ENCODE measurements at regions not wholly inside any gene's neighbourhood (a gene's known extent, or its start where the extent isn't known, plus 50 kb on each side); places are given as distances from the start of the nearest gene placed in this dataset.

- 56% methylated on average over 4 of the region's 5 CpGs for WGBS (ENCODE audit: insufficient coverage, insufficient replicate concordance, low lambda C conversion rate, missing lambda C conversion rate)
- H3K4me1 ChIP-seq (ENCODE audit: control insufficient read depth, insufficient read depth, low read length) = peaks cover 8% of the 10 kb centered on the region
- no TSS peak for BruUV-seq (replicated peaks)
- POLR2A ChIA-PET = no interaction called here
- H3K36me3 ChIP-seq (ENCODE audit: control insufficient read depth in 2 of 2, insufficient read depth in 2 of 2, low read length in 1 of 2) = no peaks in the 10 kb centered on the region
- H3K9ac ChIP-seq (ENCODE audit: control insufficient read depth, insufficient read depth, low read length) = no peak overlapping the region
- RAD21 ChIA-PET (ENCODE audit: unreplicated experiment) = interaction anchor here (0.6 to 6.8 kb wide), 2 partner anchors 111 to 208 kb away, joined by 3 to 77 read pairs; no protein-coding TSS in a partner anchor
- FAIRE-seq (no peak), DNase-seq (ENCODE audit: low read depth, low spot score) (no peak), ATAC-seq (no peak)
- TF ChIP-seq NBN (IDR thresholded peaks at IDR 0.05) = 0 out of 2 replicates have a peak, but pooled peaks have one; percentile 33
- TF ChIP-seq SIN3A (IDR thresholded peaks at IDR 0.05; ENCODE audit: low read depth, low read length) = no peak
- no peak for TF ChIP-seq SMAD5 (IDR thresholded peaks at IDR 0.05; ENCODE audit: low read depth)
- TF ChIP-seq RBBP5 (conservative IDR thresholded peaks at IDR 0.05) = no peak
- TF ChIP-seq IKZF2 (IDR thresholded peaks at IDR 0.05) = peak; percentile 32 to 37; a peak in 2 of 4 replicates
- TF ChIP-seq MTA2 (IDR thresholded peaks at IDR 0.05; ENCODE audit: low read depth) = peak; percentile 35; the same call in 1 of the 2 replicates
- no peaks in the 10 kb centered on the region for H3K79me2 ChIP-seq (ENCODE audit: control insufficient read depth, insufficient read depth, low read length)
- no peaks in the 10 kb centered on the region; the same call in 2 of the 3 replicates for H3K9me3 ChIP-seq (replicated peaks; ENCODE audit: control insufficient read depth, insufficient read depth, low read length)
- no peaks in the 10 kb centered on the region for H4K20me1 ChIP-seq (ENCODE audit: control insufficient read depth, insufficient read depth)
- CTCF ChIA-PET = interaction anchor here (5.0 to 10.3 kb wide), 3 partner anchors 64 to 214 kb away, joined by 52 to 257 read pairs (median 151); no protein-coding TSS in a partner anchor
- SMC1A ChIA-PET (ENCODE audit: uncharacterized antibody, unreplicated experiment) = interaction anchor here (2.9 to 16.6 kb wide), 5 partner anchors 8 to 210 kb away, joined by 8 to 274 read pairs (median 122); no protein-coding TSS in a partner anchor
- in situ Hi-C loops (cut with MboI) = loop anchor here (10.0 kb wide), 2 partner anchors 206 to 946 kb away; no protein-coding TSS in a partner anchor
- no peaks in the 10 kb centered on the region for H3K27me3 ChIP-seq (replicated peaks in 1 of 2; ENCODE audit: control insufficient read depth in 2 of 2, insufficient read depth in 2 of 2, low read length in 1 of 2)
- H3K4me2 ChIP-seq (ENCODE audit: control insufficient read depth, insufficient read depth) = no peak overlapping the region
- no peak overlapping the region for H3K4me3 ChIP-seq
- no peak overlapping the region for H3K27ac ChIP-seq (ENCODE audit: control insufficient read depth, insufficient read depth)
- intact Hi-C loops (cut with micrococcal nuclease; ENCODE audit: unreplicated experiment) = loop anchor here (10.0 kb wide), 1 partner anchor 426 kb away; no protein-coding TSS in a partner anchor
- no peak overlapping the region for H2AFZ ChIP-seq (ENCODE audit: control insufficient read depth, low read depth, low read length)
Measured at GRCh38 chr7:50208378-50208982, 96.0 kb upstream of the IKZF1 start.

Data from GM12878 (cell line).